ENCODE measurements at regions not wholly inside any gene's neighbourhood (a gene's known extent, or its start where the extent isn't known, plus 50 kb on each side); places are given as distances from the start of the nearest gene placed in this dataset.

- in situ Hi-C loops (cut with HindIII; ENCODE audit: low sequenced_read_pairs) = no loop called here
- H3K4me3 ChIP-seq (ENCODE audit: low read depth, low read length) = no peak overlapping the region
- TF ChIP-seq CTCF (IDR thresholded peaks at IDR 0.05; ENCODE audit: low read depth, low read length) = no peak
- DNase-seq (ENCODE audit: low read depth, low spot score) = no peak
Observed at GRCh38 chr6:91683240-91683639, 1096.4 kb upstream of the MAP3K7 start.

- no peak overlapping the region for H3K4me3 ChIP-seq (ENCODE audit: low read depth, low read length)
- no peak for TF ChIP-seq CTCF (IDR thresholded peaks at IDR 0.05; ENCODE audit: low read depth, low read length)
- no peak for DNase-seq (ENCODE audit: low read depth, low spot score)
- in situ Hi-C loops (cut with HindIII; ENCODE audit: low sequenced_read_pairs) = no loop called here
Observed at GRCh38 chr6:91681296-91681695, 1094.4 kb upstream of the MAP3K7 start.

- DNase-seq (ENCODE audit: low read depth, low spot score) = no peak
- TF ChIP-seq CTCF (IDR thresholded peaks at IDR 0.05; ENCODE audit: low read depth, low read length) = no peak
- in situ Hi-C loops (cut with HindIII; ENCODE audit: low sequenced_read_pairs) = no loop called here
- no peak overlapping the region for H3K4me3 ChIP-seq (ENCODE audit: low read depth, low read length)
Observed at GRCh38 chr6:91678679-91679446, 1092.0 kb upstream of the MAP3K7 start.

- H3K4me3 ChIP-seq (ENCODE audit: low read depth, low read length) = no peak overlapping the region
- TF ChIP-seq CTCF (IDR thresholded peaks at IDR 0.05; ENCODE audit: low read depth, low read length) = no peak
- in situ Hi-C loops (cut with HindIII; ENCODE audit: low sequenced_read_pairs) = no loop called here
- DNase-seq (ENCODE audit: low read depth, low spot score) = peak; percentile 44
Observed at GRCh38 chr6:91672201-91672600, 1085.3 kb upstream of the MAP3K7 start.

GRCh38 chr6:91669871-91670268 is 1083.0 kb upstream of the MAP3K7 start:
- in situ Hi-C loops (cut with HindIII; ENCODE audit: low sequenced_read_pairs) = no loop called here
- H3K4me3 ChIP-seq (ENCODE audit: low read depth, low read length) = no peak overlapping the region
- no peak for TF ChIP-seq CTCF (IDR thresholded peaks at IDR 0.05; ENCODE audit: low read depth, low read length)
- no peak for DNase-seq (ENCODE audit: low read depth, low spot score)

- in situ Hi-C loops (cut with HindIII; ENCODE audit: low sequenced_read_pairs) = no loop called here
- no peak for TF ChIP-seq CTCF (IDR thresholded peaks at IDR 0.05; ENCODE audit: low read depth, low read length)
- no peak overlapping the region for H3K4me3 ChIP-seq (ENCODE audit: low read depth, low read length)
- DNase-seq (ENCODE audit: low read depth, low spot score) = peak; percentile 22
Observed at GRCh38 chr6:91669154-91669870, 1082.4 kb upstream of the MAP3K7 start.

Data from astrocyte of the spinal cord (primary cell).